ENCODE measurements at regions not wholly inside any gene's neighbourhood (a gene's known extent, or its start where the extent isn't known, plus 50 kb on each side); places are given as distances from the start of the nearest gene placed in this dataset.
"Not testable (repeated sequence)": the region's sequence is repeated elsewhere in the genome, so short reads cannot be mapped to it uniquely, and the experiment has no call there.

DNA sequence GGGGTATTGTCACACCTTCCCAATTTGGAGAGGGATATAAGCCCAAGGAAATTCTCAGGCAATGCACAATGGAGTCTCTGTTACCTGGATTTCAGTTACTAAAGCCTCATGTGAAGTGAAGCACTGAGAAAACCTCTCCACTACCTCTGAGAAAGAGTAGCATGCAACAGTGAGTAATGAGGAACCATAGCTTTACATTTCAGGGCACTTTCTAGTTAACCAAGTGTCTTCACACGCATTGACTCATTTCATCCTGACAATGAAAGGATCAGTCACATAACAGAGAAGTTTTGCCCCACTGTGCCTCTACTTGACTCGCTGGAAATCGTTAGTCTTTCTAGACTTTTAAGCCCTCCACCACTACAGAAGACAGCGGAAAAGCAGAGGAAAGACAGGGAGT lies 86.2 kb upstream of the ARID1B start:
- DNase-seq (ENCODE audit: low read depth in 3 of 3, low spot score in 2 of 3) = no peak

DNA sequence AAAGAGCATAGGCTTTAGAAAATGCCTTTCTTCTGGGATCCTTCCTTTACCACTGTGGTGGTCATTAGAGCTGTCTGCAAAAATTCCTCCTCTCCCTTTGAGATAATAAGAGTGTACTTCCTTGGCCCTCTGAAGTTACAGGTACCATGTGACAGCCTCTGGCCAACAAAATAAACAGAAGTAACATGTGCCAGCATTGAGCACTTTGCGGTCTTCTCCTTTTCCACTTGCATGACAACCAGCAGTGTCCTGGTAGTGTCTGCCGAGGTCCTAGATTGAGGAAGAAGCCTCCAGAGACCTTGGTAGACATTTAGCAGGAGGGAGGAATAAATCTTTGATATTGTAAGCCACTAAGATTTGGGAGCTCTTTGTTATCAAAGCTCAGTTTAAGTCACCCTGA lies 87.5 kb upstream of the ARID1B start:
- DNase-seq (ENCODE audit: low read depth in 3 of 3, low spot score in 2 of 3) = no peak

GRCh38 chr6:156688620-156688971 lies 88.6 kb upstream of the ARID1B start:
- DNase-seq (ENCODE audit: low read depth in 3 of 3, low spot score in 2 of 3) = no peak

DNA sequence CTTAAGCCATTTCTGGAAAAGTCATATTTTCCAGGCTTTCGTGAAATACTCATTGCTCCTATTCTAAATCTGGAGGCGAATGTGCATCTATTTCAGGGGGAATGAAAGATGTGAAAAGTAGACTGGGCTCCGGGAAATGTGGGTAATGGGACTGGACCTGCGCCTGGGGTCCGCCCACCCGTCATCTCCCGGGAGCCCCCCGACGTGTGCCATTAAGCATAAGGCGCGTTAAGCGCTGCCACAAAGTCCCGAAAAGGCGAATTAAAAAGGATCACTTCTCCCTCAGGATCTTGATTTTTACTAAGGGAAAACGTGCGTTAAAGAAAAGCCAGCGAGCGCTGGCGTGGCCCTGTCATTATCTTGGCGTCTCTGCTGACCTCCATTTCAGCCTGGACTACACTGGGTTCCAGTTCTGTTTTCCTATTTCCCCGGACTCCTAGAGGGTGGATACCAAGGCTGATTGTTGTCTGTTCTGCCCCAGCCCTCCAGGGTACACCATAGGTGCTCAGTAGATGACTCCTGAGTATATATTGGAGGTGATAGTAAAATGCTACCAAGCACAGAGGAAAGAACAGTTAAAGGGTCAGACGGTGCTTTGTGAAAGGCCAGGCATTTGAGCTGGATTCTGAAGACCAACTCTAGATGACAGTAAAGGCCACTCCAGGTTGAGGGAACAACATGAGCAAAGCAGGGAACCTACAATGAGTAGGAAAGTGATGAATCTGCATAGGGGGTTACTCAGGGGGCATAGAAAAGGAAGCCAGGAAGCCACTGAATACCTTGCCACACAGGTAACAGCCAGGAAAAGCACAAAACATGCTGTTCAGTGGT lies 89.2 kb upstream of the ARID1B start:
- peak in 2 of 3 donors; percentile 20 to 57 for DNase-seq (ENCODE audit: low read depth in 3 of 3, low spot score in 2 of 3)

- DNase-seq (ENCODE audit: low read depth in 3 of 3, low spot score in 2 of 3) = peak; percentile 70 to 78 (median 77)
These were observed 90.0 kb upstream of the ARID1B start for GRCh38 chr6:156686995-156687788.

- DNase-seq (ENCODE audit: low read depth in 3 of 3, low spot score in 2 of 3) = peak in 2 of 3 donors; percentile 72 to 84
These were observed 90.7 kb upstream of the ARID1B start for GRCh38 chr6:156686301-156686994.

DNA sequence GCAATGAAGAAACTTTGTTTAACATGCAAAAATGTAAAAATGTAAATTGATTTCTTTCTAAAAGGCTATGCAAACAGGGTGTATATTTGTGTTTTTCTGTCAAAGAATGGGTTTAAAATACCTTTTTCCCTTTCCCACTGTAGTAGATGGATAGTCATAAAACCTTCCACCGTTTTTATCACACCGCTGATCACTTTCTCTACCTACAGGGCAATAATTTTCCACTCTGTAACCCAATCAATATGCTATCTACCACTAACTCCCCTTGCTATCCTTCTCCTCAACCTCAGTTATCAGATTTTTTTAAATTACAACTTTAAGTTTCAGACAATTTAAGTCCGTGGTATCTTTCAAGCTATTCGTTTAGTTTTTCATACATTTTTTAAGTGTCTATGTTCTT lies 91.4 kb upstream of the ARID1B start:
- no peak for DNase-seq (ENCODE audit: low read depth in 3 of 3, low spot score in 2 of 3)

DNA sequence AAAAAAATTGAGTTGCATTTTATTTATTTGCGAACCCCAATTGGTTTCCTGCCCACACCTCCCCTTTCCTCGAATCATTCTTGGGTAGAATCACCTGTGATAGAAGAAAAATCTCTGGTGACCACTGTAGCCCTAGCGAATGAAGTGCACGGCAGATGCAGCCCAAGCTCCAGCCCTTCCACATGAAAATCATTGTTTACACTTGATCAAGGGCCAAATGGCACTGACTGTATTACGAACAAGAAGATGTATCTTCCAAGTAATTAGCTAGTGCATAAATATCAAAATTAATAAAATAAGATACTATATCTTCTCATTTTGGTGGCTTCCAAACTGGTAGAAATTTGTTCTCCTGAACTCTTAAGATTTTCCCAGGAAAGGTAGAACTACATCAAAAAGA lies 93.4 kb upstream of the ARID1B start:
- no peak for DNase-seq (ENCODE audit: low read depth in 3 of 3, low spot score in 2 of 3)

GRCh38 chr6:156676721-156677120 lies 100.5 kb upstream of the ARID1B start:
- DNase-seq (ENCODE audit: low read depth in 3 of 3, low spot score in 2 of 3) = no peak

DNA sequence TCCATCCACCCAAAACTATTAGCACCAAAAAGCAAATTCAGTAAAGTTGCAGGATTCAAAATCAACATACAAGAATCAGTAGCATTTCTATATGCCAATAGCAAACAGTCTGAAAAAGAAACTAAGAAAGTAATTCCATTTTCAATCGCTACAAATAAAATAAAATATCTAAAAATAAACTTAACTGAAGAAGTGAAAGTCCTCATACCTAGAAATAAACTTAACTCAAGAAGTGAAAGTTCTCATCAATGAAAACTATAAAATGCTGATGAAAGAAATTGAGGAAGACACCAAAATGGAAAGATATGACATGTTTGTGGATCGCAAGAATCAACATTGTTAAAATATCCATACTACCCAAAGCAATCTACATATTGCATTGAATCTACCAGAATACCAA lies 103.0 kb upstream of the ARID1B start:
- DNase-seq (ENCODE audit: low read depth in 3 of 3, low spot score in 2 of 3) = no peak

DNA sequence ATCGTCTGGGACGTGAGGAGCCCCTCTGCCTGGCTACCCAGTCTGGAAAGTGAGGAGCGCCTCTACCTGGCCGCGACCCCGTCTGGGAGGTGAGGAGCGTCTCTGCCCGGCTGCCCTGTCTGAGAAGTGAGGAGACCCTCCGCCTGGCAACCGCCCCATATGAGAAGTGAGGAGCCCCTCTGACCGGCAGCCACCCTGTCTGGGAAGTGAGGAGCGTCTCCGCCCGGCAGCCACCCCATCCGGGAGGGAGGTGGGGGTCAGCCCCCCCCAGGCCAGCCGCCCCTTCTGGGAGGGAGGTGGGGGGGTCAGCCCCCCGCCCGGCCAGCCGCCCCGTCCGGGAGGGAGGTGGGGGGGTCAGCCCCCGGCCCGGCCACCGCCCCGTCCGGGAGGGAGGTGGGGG lies 107.1 kb upstream of the ARID1B start:
- DNase-seq (ENCODE audit: low read depth in 3 of 3, low spot score in 2 of 3) = not testable (repeated sequence)

GRCh38 chr6:156662025-156662445 lies 115.1 kb upstream of the ARID1B start:
- DNase-seq (ENCODE audit: low read depth in 3 of 3, low spot score in 2 of 3) = no peak

- no peak for DNase-seq (ENCODE audit: low read depth in 3 of 3, low spot score in 2 of 3)
These were observed 116.8 kb upstream of the ARID1B start for GRCh38 chr6:156660389-156660788.

- DNase-seq (ENCODE audit: low read depth in 3 of 3, low spot score in 2 of 3) = no peak
These were observed 117.4 kb upstream of the ARID1B start for GRCh38 chr6:156659822-156660198.

- no peak for DNase-seq (ENCODE audit: low read depth in 3 of 3, low spot score in 2 of 3)
These were observed 118.0 kb upstream of the ARID1B start for GRCh38 chr6:156658966-156659821.

DNA sequence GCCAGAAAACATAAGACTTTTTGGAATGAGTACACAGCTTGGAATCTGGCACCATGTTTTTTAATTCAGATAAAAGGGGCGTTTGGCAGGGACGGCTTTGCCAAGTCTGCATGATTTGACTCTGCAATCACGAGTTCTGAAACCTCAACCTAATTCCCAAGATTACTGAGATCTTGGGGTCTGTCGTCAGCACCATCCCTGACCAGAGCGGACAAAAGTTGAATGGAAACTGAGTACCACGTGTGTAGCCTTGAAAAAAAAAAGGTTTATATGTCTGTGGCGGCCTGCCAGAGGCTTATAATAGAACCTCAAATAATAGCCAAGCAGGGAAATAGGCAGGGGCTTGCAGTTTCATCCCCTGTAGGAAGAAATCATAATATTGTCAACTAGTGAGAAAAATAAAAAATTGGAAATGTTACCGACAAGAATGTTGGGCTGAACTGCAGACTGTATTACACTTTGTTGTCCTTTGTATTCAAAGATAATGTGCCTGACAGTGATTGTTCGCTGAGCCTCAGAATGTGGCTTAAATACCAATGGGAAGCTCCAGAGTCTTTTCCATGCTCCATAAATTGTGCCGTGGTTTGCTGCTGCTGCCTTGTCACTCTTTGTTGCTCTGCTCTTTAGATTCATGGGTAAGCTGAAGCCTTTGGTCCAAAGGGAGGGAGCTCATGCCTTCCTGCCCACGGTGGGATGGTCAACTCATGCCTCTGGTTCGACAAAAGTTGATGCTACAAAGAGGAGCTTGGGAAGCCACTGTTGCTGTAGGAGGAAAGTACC lies 118.8 kb upstream of the ARID1B start:
- DNase-seq (ENCODE audit: low read depth in 3 of 3, low spot score in 2 of 3) = no peak

- no peak for DNase-seq (ENCODE audit: low read depth in 3 of 3, low spot score in 2 of 3)
These were observed 119.9 kb upstream of the ARID1B start for GRCh38 chr6:156657296-156657695.

- no peak for DNase-seq (ENCODE audit: low read depth in 3 of 3, low spot score in 2 of 3)
These were observed 122.0 kb upstream of the ARID1B start for GRCh38 chr6:156654919-156655918.
